ENCODE measurements at regions not wholly inside any gene's neighbourhood (a gene's known extent, or its start where the extent isn't known, plus 50 kb on each side); places are given as distances from the start of the nearest gene placed in this dataset.

DNA sequence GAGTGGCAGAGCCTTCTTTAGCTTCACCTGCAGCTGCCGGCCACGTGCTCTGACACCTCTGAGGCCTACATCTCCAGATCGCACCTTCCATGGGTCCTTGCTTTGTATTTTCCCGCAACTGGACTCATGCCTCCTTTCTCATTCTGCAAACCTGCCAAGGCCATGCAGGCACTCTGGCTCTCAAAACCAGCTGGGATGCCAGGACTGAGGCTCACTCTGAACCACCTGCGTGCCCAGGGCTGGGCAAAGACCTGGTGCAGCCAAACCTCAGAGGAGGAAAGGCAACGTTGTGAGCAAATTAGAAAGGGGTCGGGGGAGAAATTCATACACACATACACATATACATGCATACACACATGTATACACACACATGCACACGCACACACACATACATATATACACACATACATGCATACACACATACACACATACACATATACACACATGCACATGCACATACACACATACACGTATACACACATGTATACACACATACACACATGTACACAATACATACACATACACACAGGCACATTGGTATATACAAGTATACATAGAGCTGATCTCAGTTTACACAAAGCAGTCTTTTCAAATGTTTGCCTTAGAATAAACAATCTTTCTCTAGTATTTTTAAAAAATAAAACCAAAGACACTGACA, 125.2 kb downstream of the RTP5 start:
- TF ChIP-seq, protein P1, sequence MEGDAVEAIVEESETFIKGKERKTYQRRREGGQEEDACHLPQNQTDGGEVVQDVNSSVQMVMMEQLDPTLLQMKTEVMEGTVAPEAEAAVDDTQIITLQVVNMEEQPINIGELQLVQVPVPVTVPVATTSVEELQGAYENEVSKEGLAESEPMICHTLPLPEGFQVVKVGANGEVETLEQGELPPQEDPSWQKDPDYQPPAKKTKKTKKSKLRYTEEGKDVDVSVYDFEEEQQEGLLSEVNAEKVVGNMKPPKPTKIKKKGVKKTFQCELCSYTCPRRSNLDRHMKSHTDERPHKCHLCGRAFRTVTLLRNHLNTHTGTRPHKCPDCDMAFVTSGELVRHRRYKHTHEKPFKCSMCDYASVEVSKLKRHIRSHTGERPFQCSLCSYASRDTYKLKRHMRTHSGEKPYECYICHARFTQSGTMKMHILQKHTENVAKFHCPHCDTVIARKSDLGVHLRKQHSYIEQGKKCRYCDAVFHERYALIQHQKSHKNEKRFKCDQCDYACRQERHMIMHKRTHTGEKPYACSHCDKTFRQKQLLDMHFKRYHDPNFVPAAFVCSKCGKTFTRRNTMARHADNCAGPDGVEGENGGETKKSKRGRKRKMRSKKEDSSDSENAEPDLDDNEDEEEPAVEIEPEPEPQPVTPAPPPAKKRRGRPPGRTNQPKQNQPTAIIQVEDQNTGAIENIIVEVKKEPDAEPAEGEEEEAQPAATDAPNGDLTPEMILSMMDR (IDR thresholded peaks at IDR 0.05), result no peak
- TF ChIP-seq EP300 (IDR thresholded peaks at IDR 0.05) (no peak), POLR2AphosphoS5 (IDR thresholded peaks at IDR 0.05) (no peak), POLR2A (IDR thresholded peaks at IDR 0.05) (no peak)
- Histone ChIP-seq H3K27ac (no peak overlapping the region), H3K27me3 (no peaks in the 10 kb centered on the region), H3K9me3 (no peaks in the 10 kb centered on the region), H3K36me3 (no peaks in the 10 kb centered on the region), H3K4me3 (no peak overlapping the region), H3K4me1 (no peaks in the 10 kb centered on the region)
- WGBS, result 87% methylated on average over 7 of the region's 9 CpGs
- DNase-seq (ENCODE audit: low spot score in 2 of 2), result peak in 1 of 2 donors; percentile 38

DNA sequence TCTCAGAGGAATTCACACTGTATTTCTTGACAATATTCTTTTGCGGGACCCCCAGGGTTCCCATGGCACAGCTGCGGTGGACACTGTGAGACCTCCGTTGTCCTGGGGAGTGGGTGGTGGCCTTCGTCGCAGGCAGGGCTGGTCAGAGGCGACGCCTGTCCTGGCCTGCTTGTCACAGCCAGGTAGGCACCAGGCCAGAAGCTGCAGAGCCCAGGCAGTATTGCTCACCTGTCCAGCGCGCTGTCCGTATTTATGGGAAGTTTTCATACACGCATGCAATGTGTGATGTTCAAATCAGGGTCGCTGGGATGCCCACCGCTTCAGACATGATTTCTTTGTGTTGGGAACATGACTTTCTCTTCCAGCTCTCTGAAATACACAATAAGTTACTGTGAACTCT, 126.6 kb downstream of the RTP5 start:
- H3K4me1 ChIP-seq, result no peaks in the 10 kb centered on the region
- no peaks in the 10 kb centered on the region for H3K36me3 ChIP-seq
- H3K9me3 ChIP-seq, result no peaks in the 10 kb centered on the region
- no peak overlapping the region for H3K4me3 ChIP-seq
- WGBS, result 87% methylated on average over 11 of the region's 13 CpGs
- H3K27me3 ChIP-seq, result no peaks in the 10 kb centered on the region
- peak in 1 of 2 donors; percentile 61 for DNase-seq (ENCODE audit: low spot score in 2 of 2)
- TF ChIP-seq POLR2AphosphoS5 (IDR thresholded peaks at IDR 0.05), result no peak
- TF ChIP-seq POLR2A (IDR thresholded peaks at IDR 0.05), result no peak
- TF ChIP-seq, protein P1 (IDR thresholded peaks at IDR 0.05), result no peak
- no peak for TF ChIP-seq EP300 (IDR thresholded peaks at IDR 0.05)
- H3K27ac ChIP-seq, result no peak overlapping the region

DNA sequence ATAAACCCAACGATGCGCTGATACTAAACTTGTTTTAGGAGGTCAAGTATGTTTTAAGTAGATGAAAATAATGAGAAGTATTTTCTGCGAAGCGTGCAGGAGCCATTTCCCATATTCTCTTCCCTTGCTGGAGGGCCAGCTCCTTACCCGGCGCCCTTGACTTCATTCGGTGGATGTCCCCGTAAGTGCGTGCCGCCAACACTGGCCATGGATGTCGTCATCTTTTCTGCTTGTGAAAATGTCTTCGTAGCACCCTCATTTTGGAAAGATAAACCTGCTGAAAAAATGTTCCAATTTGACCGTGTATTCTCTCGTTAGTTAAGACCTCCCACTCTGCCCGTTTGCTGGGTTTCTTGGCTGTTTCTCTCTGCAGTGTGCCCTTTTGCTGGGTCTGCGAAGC, 127.5 kb downstream of the RTP5 start:
- Histone ChIP-seq H3K36me3 (no peaks in the 10 kb centered on the region), H3K27me3 (no peaks in the 10 kb centered on the region), H3K9me3 (no peaks in the 10 kb centered on the region), H3K4me3 (no peak overlapping the region), H3K27ac (no peak overlapping the region), H3K4me1 (no peaks in the 10 kb centered on the region)
- no peak for TF ChIP-seq POLR2AphosphoS5 (IDR thresholded peaks at IDR 0.05)
- TF ChIP-seq EP300 (IDR thresholded peaks at IDR 0.05), result no peak
- TF ChIP-seq POLR2A (IDR thresholded peaks at IDR 0.05), result no peak
- TF ChIP-seq, protein P1 (IDR thresholded peaks at IDR 0.05), result no peak
- 93% methylated on average over 16 of the region's 16 CpGs for WGBS
- peak in 1 of 2 donors; percentile 53 for DNase-seq (ENCODE audit: low spot score in 2 of 2)

DNA sequence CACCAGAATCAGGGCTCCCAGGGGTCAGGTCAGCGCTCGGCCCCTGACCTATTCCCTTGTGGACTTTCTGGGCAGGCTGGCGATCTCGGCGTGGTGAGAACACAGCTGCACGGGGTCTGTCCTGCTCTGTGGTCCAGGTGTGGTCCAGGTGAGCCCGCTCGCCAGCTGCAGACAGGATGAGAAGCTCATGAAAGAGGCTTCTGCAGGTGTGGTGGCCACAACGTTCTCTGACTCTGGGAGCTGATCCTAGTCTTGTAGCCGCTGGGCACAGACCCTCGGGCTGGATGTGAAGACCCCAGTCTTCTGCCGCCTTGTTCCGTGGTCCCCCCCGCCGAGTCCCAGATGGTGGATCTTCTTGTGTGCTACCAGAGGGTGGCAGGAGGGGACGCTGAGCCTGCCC, 129.7 kb downstream of the RTP5 start:
- 89% methylated on average over 7 of the region's 16 CpGs for WGBS
- TF ChIP-seq POLR2A (IDR thresholded peaks at IDR 0.05) (no peak), POLR2AphosphoS5 (IDR thresholded peaks at IDR 0.05) (no peak), EP300 (IDR thresholded peaks at IDR 0.05) (no peak)
- TF ChIP-seq, protein P1 (IDR thresholded peaks at IDR 0.05), result no peak
- Histone ChIP-seq H3K4me3 (no peak overlapping the region), H3K36me3 (no peaks in the 10 kb centered on the region), H3K4me1 (no peaks in the 10 kb centered on the region), H3K27ac (no peak overlapping the region), H3K27me3 (peaks cover 3% of the 10 kb centered on the region), H3K9me3 (no peaks in the 10 kb centered on the region)
- peak in 1 of 2 donors; percentile 55 for DNase-seq (ENCODE audit: low spot score in 2 of 2)

DNA sequence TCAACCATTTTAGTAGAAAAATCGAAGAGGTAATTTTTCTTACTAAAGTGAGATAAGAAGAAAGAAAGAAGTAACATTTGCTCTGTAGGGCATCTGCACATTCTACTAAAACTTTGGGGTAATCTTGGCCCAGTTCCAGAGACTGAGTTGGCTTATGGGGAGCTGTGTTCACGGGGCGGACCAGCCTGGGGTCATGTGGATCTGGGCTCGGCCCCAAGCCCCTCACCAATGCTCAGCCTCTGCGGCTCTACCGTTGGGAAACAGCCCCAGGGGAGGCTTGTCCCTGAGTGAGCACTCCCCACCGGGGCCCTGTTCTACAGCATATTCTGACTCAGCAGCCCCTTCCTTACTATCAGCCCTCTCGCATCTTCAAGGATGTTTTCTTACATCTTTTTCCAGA, 132.3 kb downstream of the RTP5 start:
- Histone ChIP-seq H3K27me3 (peaks cover 3% of the 10 kb centered on the region), H3K4me1 (no peaks in the 10 kb centered on the region), H3K9me3 (no peaks in the 10 kb centered on the region), H3K4me3 (no peak overlapping the region), H3K36me3 (no peaks in the 10 kb centered on the region), H3K27ac (no peak overlapping the region)
- DNase-seq (ENCODE audit: low spot score in 2 of 2), result peak in 1 of 2 donors; percentile 65
- WGBS, result 56% methylated on average over 8 of the region's 8 CpGs
- TF ChIP-seq POLR2AphosphoS5 (IDR thresholded peaks at IDR 0.05), result no peak
- TF ChIP-seq POLR2A (IDR thresholded peaks at IDR 0.05), result no peak
- TF ChIP-seq EP300 (IDR thresholded peaks at IDR 0.05), result no peak
- TF ChIP-seq, protein P1 (IDR thresholded peaks at IDR 0.05), result no peak

All from suprapubic skin (tissue), 4 donors.